ENCODE measurements at regions not wholly inside any gene's neighbourhood (a gene's known extent, or its start where the extent isn't known, plus 50 kb on each side); places are given as distances from the start of the nearest gene placed in this dataset.

- peak; percentile 61 for DNase-seq (ENCODE audit: low spot score)
These were observed 312.0 kb upstream of the CCDC54 start for GRCh38 chr3:107065094-107065861.

GRCh38 chr3:107067421-107067820, 309.8 kb upstream of the CCDC54 start:
- DNase-seq (ENCODE audit: low spot score): no peak

- DNase-seq (ENCODE audit: low spot score): peak; percentile 67
These were observed 308.3 kb upstream of the CCDC54 start for GRCh38 chr3:107068980-107069379.

GRCh38 chr3:107076946-107077345, 300.3 kb upstream of the CCDC54 start:
- DNase-seq (ENCODE audit: low spot score): no peak

GRCh38 chr3:107077391-107077790, 299.8 kb upstream of the CCDC54 start:
- DNase-seq (ENCODE audit: low spot score): no peak

- peak; percentile 23 for DNase-seq (ENCODE audit: low spot score)
These were observed 294.7 kb upstream of the CCDC54 start for GRCh38 chr3:107082527-107082926.

- DNase-seq (ENCODE audit: low spot score): no peak
These were observed 292.0 kb upstream of the CCDC54 start for GRCh38 chr3:107085261-107085660.

GRCh38 chr3:107092121-107092520, 285.1 kb upstream of the CCDC54 start:
- no peak for DNase-seq (ENCODE audit: low spot score)

GRCh38 chr3:107098864-107099263, 278.4 kb upstream of the CCDC54 start:
- DNase-seq (ENCODE audit: low spot score): no peak

GRCh38 chr3:107100137-107100536, 277.1 kb upstream of the CCDC54 start:
- no peak for DNase-seq (ENCODE audit: low spot score)

- DNase-seq (ENCODE audit: low spot score): no peak
These were observed 276.7 kb upstream of the CCDC54 start for GRCh38 chr3:107100573-107100972.

GRCh38 chr3:107103786-107104185, 273.5 kb upstream of the CCDC54 start:
- no peak for DNase-seq (ENCODE audit: low spot score)

- DNase-seq (ENCODE audit: low spot score): peak; percentile 73
These were observed 270.9 kb upstream of the CCDC54 start for GRCh38 chr3:107106316-107106715.

GRCh38 chr3:107106907-107107306, 270.3 kb upstream of the CCDC54 start:
- DNase-seq (ENCODE audit: low spot score): no peak

- no peak for DNase-seq (ENCODE audit: low spot score)
These were observed 266.5 kb upstream of the CCDC54 start for GRCh38 chr3:107110596-107111305.

- no peak for DNase-seq (ENCODE audit: low spot score)
These were observed 265.4 kb upstream of the CCDC54 start for GRCh38 chr3:107111872-107112271.

GRCh38 chr3:107112356-107112755, 264.9 kb upstream of the CCDC54 start:
- DNase-seq (ENCODE audit: low spot score): no peak

- no peak for DNase-seq (ENCODE audit: low spot score)
These were observed 261.0 kb upstream of the CCDC54 start for GRCh38 chr3:107116251-107116650.

GRCh38 chr3:107117156-107117555, 260.1 kb upstream of the CCDC54 start:
- DNase-seq (ENCODE audit: low spot score): no peak

- peak; percentile 77 for DNase-seq (ENCODE audit: low spot score)
These were observed 259.2 kb upstream of the CCDC54 start for GRCh38 chr3:107117922-107118536.

GRCh38 chr3:107124885-107125284, 252.4 kb upstream of the CCDC54 start:
- peak; percentile 79 for DNase-seq (ENCODE audit: low spot score)

- DNase-seq (ENCODE audit: low spot score): no peak
These were observed 248.3 kb upstream of the CCDC54 start for GRCh38 chr3:107128946-107129345.

Data from A172 (cell line).